BJ (cell line): ENCODE measurements at regions not wholly inside any gene's neighbourhood (a gene's known extent, or its start where the extent isn't known, plus 50 kb on each side); places are given as distances from the start of the nearest gene placed in this dataset.

Experiments
- CTCF ChIA-PET: fragments of 350-600 bp; formaldehyde crosslinking; extraction: SDS; loops from one replicate; lab custom pipeline; 2021; ENCODE audit warnings: antibody characterized with exemption, inconsistent platforms; lab: Yijun Ruan, JAX
- POLR2A ChIA-PET: fragments of 300-600 bp; sonication (Branson Sonifier 250); formaldehyde crosslinking; extraction: SDS; loops from one replicate; lab custom pipeline; 2021; ENCODE audit warnings: antibody characterized with exemption; lab: Charles Lee
- DNase-seq: peaks from one replicate; pipeline ENCODE4 v3.0.0-alpha.2; 2011; ENCODE audit warnings: low read depth
- H3K27me3 ChIP-seq: 2 replicates; pipeline ENCODE4 v1.6.0; 2011; ENCODE audit warnings: low read length; ENCODE audit not compliant: control insufficient read depth, insufficient read depth
- H3K36me3 ChIP-seq: 2 replicates; pipeline ENCODE4 v1.5.1; 2011; ENCODE audit warnings: low read length; ENCODE audit not compliant: control insufficient read depth, insufficient read depth
- H3K4me3 ChIP-seq: 2 replicates; pipeline ENCODE4 v1.5.1; 2011; ENCODE audit warnings: low read depth, mild to moderate bottlenecking, control low read depth, low read length
- TF ChIP-seq, protein P1 (sequence below): IDR thresholded peaks from 2 replicates; pipeline ENCODE4 v1.5.1; 2011; ENCODE audit warnings: low read depth, mild to moderate bottlenecking, control low read depth, inconsistent platforms, low read length, moderate library complexity; ENCODE audit not compliant: insufficient read depth

DNA sequence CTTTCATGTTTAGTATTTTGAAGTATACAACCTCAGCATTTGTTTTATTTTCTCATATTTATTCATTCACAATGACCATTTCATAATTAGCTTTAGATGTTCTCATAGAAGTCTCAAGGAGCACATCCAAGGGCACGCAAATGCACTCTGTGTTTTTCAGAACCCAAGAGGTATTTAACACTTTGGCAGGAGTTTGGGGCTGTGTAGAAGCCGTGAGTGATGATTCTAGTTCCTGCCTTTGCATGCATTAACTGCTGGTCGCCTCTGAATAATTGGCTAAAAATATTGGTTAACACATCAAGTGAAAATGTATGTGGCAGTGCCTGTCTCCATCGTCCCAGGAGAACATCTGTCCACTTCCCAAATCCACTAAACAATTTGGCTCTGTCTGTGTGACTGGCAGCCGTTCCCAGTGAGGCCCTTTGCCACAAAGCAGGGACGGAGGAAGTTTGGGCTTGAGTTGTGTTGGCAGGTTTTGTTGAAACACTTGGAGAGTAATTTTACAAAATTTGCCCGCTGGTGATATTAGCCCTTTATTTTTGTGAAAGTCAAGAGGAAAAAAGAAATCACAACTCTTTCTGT, 730.7 kb upstream of the SLIT2 start:
- TF ChIP-seq, protein P1, sequence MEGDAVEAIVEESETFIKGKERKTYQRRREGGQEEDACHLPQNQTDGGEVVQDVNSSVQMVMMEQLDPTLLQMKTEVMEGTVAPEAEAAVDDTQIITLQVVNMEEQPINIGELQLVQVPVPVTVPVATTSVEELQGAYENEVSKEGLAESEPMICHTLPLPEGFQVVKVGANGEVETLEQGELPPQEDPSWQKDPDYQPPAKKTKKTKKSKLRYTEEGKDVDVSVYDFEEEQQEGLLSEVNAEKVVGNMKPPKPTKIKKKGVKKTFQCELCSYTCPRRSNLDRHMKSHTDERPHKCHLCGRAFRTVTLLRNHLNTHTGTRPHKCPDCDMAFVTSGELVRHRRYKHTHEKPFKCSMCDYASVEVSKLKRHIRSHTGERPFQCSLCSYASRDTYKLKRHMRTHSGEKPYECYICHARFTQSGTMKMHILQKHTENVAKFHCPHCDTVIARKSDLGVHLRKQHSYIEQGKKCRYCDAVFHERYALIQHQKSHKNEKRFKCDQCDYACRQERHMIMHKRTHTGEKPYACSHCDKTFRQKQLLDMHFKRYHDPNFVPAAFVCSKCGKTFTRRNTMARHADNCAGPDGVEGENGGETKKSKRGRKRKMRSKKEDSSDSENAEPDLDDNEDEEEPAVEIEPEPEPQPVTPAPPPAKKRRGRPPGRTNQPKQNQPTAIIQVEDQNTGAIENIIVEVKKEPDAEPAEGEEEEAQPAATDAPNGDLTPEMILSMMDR = no peak
- H3K27me3 ChIP-seq = no peaks in the 10 kb centered on the region
- no peak for DNase-seq
- POLR2A ChIA-PET = no interaction called here
- no peaks in the 10 kb centered on the region for H3K36me3 ChIP-seq
- H3K4me3 ChIP-seq = no peak overlapping the region
- CTCF ChIA-PET = no interaction called here

DNA sequence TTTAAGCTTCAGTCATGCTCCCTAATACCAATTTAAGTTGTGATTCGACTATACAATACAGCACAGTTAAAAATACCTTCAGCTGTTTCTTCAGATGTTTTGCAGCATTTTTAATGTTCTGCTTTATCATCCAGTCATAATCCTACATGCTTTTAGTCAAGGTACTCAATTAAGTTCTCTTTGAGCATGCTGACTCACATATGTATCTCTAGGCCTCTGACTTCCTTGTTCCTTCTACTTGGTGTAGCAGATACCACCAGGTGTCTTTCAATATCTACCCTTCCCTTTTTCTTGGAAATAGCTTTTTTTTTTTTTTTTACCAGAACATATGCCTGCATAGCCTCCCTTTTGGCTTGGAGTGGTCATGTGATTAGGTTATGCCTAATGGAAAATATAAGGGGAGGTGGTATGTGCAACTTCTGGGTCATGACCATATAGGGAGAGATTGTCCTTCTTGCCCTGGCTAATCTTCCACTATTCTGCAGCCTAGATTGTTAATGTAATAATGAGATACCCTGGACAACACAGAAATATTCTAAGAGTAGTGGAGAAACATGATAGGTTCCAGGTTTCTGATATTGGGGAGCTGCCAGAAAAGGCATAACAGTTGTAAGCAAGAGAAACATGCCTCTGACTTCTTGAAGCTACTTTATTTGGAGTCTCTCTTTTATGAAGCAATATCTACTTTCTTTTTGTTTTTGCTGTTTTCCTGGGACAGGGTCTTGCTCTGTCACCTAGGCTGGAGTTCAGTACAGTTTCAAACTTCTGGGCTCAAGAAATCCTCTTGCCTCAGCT, 737.2 kb upstream of the SLIT2 start:
- no peak for DNase-seq
- TF ChIP-seq, protein P1 = no peak
- Histone ChIP-seq H3K27me3 (no peaks in the 10 kb centered on the region), H3K36me3 (no peaks in the 10 kb centered on the region), H3K4me3 (no peak overlapping the region)
- ChIA-PET CTCF (interaction anchor here (1.2 kb wide), 1 partner anchor 29 kb away, joined by 3 read pairs; no protein-coding TSS in a partner anchor), POLR2A (no interaction called here)

GRCh38 chr4:19512086-19512485, 739.6 kb upstream of the SLIT2 start:
- POLR2A ChIA-PET = no interaction called here
- CTCF ChIA-PET = interaction anchor here (1.4 kb wide), 1 partner anchor 88 kb away, joined by 3 read pairs; no protein-coding TSS in a partner anchor
- no peaks in the 10 kb centered on the region for H3K36me3 ChIP-seq
- no peak overlapping the region for H3K4me3 ChIP-seq
- TF ChIP-seq, protein P1 = no peak
- H3K27me3 ChIP-seq = no peaks in the 10 kb centered on the region
- DNase-seq = no peak

- no peak for DNase-seq
- TF ChIP-seq, protein P1 = no peak
- Histone ChIP-seq H3K27me3 (no peaks in the 10 kb centered on the region), H3K4me3 (no peak overlapping the region), H3K36me3 (no peaks in the 10 kb centered on the region)
- CTCF ChIA-PET = interaction anchor here (1.7 kb wide), 1 partner anchor 13 kb away, joined by 3 read pairs; no protein-coding TSS in a partner anchor
- POLR2A ChIA-PET = no interaction called here
Measured at GRCh38 chr4:19510993-19511392, 740.7 kb upstream of the SLIT2 start.

DNA sequence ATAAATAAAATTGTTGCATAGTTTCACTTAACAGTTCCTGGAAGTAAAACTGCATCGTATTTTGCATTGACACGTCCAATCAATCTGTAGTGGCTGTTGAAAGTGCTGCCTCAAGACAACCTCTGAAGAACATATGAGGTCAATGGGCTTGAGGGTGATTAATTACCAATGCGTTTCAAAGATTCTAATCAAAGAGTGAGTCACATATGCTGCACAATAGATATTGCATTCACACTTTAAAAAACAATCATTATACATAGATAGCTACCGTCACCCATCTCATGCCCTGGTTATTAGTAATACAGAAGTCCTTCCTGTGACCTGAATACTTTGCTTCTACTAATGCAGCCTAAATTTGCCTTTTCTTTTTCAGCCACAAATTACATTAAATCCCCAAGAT, 743.3 kb upstream of the SLIT2 start:
- no peak overlapping the region for H3K4me3 ChIP-seq
- POLR2A ChIA-PET = no interaction called here
- CTCF ChIA-PET = interaction anchor here (1.4 kb wide), 1 partner anchor 31 kb away, joined by 3 read pairs; no protein-coding TSS in a partner anchor
- no peak for DNase-seq
- no peaks in the 10 kb centered on the region for H3K27me3 ChIP-seq
- TF ChIP-seq, protein P1 = no peak
- H3K36me3 ChIP-seq = no peaks in the 10 kb centered on the region
